ENCODE measurements at regions not wholly inside any gene's neighbourhood (a gene's known extent, or its start where the extent isn't known, plus 50 kb on each side); places are given as distances from the start of the nearest gene placed in this dataset.
A peak's percentile ranks its signal among the peaks of the same experiment; 100 is the strongest.

- no peak for TF ChIP-seq CTCF (conservative IDR thresholded peaks at IDR 0.05; ENCODE audit: low read depth, low read length)
- no peak overlapping the region for H3K4me3 ChIP-seq (ENCODE audit: low read depth, low read length)
- DNase-seq (ENCODE audit: low read depth): no peak
These were observed 1121.7 kb upstream of the PRMT6 start for GRCh38 chr1:105934806-105935205.

GRCh38 chr1:105964879-105965278, 1091.6 kb upstream of the PRMT6 start:
- TF ChIP-seq CTCF (conservative IDR thresholded peaks at IDR 0.05; ENCODE audit: low read depth, low read length): no peak

GRCh38 chr1:105997516-105997915, 1059.0 kb upstream of the PRMT6 start:
- DNase-seq (ENCODE audit: low read depth): no peak
- TF ChIP-seq CTCF (conservative IDR thresholded peaks at IDR 0.05; ENCODE audit: low read depth, low read length): no peak
- no peak overlapping the region for H3K4me3 ChIP-seq (ENCODE audit: low read depth, low read length)

More at GRCh38 chr1:105964879-105965278, 1091.6 kb upstream of the PRMT6 start:
- DNase-seq (ENCODE audit: low read depth): no peak
- H3K4me3 ChIP-seq (ENCODE audit: low read depth, low read length): no peak overlapping the region

GRCh38 chr1:106022312-106022902, 1034.1 kb upstream of the PRMT6 start:
- peak; percentile 10 for DNase-seq (ENCODE audit: low read depth)
- TF ChIP-seq CTCF (conservative IDR thresholded peaks at IDR 0.05; ENCODE audit: low read depth, low read length): peak; percentile 27
- H3K4me3 ChIP-seq (ENCODE audit: low read depth, low read length): no peak overlapping the region

- no peak overlapping the region for H3K4me3 ChIP-seq (ENCODE audit: low read depth, low read length)
- TF ChIP-seq CTCF (conservative IDR thresholded peaks at IDR 0.05; ENCODE audit: low read depth, low read length): no peak
- no peak for DNase-seq (ENCODE audit: low read depth)
These were observed 1028.6 kb upstream of the PRMT6 start for GRCh38 chr1:106027871-106028270.

- DNase-seq (ENCODE audit: low read depth): no peak
- no peak for TF ChIP-seq CTCF (conservative IDR thresholded peaks at IDR 0.05; ENCODE audit: low read depth, low read length)
- H3K4me3 ChIP-seq (ENCODE audit: low read depth, low read length): no peak overlapping the region
These were observed 1018.9 kb upstream of the PRMT6 start for GRCh38 chr1:106037526-106037925.

- TF ChIP-seq CTCF (conservative IDR thresholded peaks at IDR 0.05; ENCODE audit: low read depth, low read length): no peak
- DNase-seq (ENCODE audit: low read depth): no peak
- no peak overlapping the region for H3K4me3 ChIP-seq (ENCODE audit: low read depth, low read length)
These were observed 1018.2 kb upstream of the PRMT6 start for GRCh38 chr1:106038260-106038659.

Data from choroid plexus epithelial cell (primary cell).